ENCODE measurements at regions not wholly inside any gene's neighbourhood (a gene's known extent, or its start where the extent isn't known, plus 50 kb on each side); places are given as distances from the start of the nearest gene placed in this dataset.
A peak's percentile ranks its signal among the peaks of the same experiment; 100 is the strongest.
"Not testable (repeated sequence)": the region's sequence is repeated elsewhere in the genome, so short reads cannot be mapped to it uniquely, and the experiment has no call there.

DNA sequence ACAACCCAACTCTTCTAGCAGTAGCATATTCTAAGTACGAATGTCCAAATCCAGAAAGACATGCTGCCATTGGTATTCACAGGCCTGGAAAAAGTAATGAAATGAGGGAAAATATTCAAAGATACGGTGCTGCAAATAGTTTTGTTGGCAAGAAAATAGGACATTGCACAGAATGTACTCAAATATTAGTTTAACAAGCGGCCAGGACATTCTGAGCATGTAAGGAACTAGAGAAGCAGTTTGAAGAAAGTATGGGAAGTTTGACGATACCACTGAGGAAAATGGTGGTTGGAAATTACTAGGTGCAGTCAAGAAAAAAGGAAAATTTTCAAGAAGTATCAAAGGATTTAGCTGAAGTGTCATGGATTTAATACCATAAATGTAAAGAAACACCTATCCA is 468.0 kb upstream of the GRIN3A start:
- no peak for DNase-seq (ENCODE audit: low spot score)
- no peak for ATAC-seq

DNA sequence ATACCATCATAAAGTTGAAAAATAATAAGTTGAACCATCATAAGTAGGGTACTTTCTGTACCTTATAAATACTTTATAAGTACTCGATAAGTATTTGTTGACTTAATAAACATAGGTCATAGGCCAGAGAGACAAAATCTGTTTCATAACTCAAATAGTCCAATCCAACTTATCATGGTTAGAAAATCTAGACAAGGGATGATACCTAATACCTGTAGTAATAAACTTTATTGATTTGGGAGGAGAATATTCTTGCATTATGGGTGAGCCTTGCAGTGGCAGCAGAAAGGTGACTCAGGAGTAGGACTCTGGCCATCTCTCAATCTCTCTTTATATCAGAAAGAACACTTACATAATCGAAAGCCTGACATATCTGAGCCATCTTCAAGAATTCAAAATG is 466.8 kb upstream of the GRIN3A start:
- ATAC-seq (no peak), DNase-seq (ENCODE audit: low spot score) (no peak)

GRCh38 chr9:102202126-102202525 is 463.7 kb upstream of the GRIN3A start:
- ATAC-seq: no peak
- no peak for DNase-seq (ENCODE audit: low spot score)

- DNase-seq (ENCODE audit: low spot score) (no peak), ATAC-seq (no peak)
Measured at GRCh38 chr9:102185962-102186361, 447.5 kb upstream of the GRIN3A start.

DNA sequence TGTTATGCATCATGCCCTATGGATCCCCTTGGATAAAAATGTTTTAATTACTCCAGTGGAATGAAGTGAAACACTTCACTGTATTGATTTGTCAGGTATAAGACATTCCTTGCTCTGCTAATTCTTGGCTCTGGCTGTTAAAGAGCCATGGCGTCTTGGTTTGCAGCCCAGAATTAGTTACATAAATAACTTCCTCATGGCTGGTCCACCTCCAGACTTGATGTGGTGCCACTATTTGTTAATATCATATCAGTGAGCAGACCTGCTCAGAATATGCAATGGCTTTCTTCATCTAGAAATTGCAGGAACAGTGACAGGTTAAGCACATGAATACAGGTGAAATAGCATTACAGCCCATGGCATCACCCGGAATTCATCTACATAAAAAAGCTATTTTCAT is 446.9 kb upstream of the GRIN3A start:
- DNase-seq (ENCODE audit: low spot score) (no peak), ATAC-seq (no peak)

GRCh38 chr9:102178811-102179210 is 440.4 kb upstream of the GRIN3A start:
- DNase-seq (ENCODE audit: low spot score) (no peak), ATAC-seq (no peak)

DNA sequence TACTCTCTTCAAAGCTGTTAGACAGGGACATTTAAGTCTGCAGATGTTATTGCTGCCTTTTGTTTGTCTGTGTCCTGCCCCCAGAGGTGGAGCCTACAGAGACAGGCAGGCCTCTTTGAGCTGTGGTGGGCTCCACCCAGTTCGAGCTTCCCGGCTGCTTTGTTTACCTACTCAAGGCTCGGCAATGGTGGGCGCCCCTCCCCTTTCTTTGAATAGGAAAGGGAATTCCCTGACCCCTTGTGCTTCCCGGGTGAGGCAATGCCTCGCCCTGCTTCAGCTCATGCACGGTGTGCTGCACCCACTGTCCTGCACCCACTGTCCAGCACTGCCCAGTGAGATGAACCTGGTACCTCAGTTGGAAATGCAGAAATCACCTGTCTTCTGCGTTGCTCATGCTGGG is 435.8 kb upstream of the GRIN3A start:
- ATAC-seq; DNase-seq (ENCODE audit: low spot score): not testable (repeated sequence)

GRCh38 chr9:102164247-102164646 is 425.8 kb upstream of the GRIN3A start:
- DNase-seq (ENCODE audit: low spot score) (no peak), ATAC-seq (peak; percentile 68)

DNA sequence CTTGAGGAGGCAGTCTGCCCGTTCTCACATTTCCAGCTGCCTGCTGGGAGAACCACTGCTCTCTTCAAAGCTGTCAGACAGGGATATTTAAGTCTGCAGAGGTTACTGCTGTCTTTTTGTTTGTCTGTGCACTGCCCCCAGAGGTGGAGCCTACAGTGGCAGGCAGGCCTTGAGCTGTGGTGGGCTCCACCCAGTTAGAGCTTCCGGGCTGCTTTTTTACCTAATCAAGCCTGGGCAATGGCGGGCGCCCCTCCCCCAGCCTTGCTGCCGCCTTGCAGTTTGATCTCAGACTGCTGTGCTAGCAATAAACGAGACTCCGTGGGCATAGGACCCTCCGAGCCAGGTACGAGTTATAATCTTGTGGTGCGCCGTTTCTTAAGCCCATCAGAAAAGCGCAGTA is 414.6 kb upstream of the GRIN3A start:
- not testable (repeated sequence) for ATAC-seq; DNase-seq (ENCODE audit: low spot score)

DNA sequence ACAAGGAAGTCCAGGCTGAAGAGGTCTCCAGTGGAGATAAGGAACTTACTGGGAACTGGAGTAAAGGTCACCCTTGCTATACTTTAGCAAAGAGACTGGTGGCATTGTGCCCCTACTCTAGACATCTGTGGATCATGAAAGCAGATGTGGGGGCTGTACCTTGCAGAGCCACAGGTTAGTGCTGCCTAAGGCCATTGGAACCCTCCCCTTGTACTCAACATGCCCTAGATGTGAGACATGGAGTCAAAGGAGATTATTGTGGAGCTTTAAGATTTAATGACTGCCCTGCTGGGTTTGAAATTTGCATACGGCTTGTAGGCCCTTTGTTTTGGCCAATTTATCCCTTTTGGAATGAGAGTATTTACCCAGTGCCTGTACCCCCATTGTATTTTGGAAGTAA is 397.3 kb upstream of the GRIN3A start:
- DNase-seq (ENCODE audit: low spot score): no peak
- no peak for ATAC-seq

DNA sequence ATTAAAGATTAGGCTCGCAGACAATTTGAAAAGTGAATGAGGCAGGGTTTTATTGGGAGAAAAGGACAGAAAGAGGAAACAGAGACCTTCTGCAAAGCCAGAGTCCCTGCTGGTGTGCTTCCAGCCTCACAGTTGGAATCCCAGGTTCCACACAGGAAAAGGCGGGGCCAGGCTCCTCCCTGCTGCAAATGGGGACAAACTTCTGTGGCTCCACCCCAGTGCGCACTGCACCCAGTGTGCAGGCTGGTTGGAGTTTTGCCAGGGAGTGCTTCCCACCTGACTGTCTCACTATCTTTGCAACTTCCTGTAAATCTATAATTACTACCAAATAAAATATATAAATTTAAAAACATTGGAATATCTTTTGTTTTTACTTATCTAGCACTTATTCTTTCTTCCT is 386.0 kb upstream of the GRIN3A start:
- DNase-seq (ENCODE audit: low spot score) (peak; percentile 47), ATAC-seq (no peak)

DNA sequence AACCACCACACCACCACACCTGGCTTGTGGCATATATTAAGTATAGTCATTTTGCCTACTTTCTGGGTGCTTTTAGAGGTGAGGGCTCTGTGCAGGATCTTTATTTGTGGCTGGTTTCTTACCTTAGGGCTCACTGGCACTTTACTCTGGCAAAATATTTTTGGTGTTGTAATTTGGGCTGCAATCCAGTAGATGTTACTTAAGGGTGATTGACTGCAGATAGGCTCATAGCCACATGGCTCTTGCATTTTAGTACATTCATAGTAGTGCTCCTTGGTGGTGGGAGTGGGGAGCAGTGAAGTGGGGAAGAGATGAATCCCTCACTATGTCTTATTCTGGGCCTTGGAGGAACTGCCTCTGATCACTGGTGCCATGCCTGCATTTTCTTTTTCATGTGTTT is 376.1 kb upstream of the GRIN3A start:
- ATAC-seq: peak; percentile 89
- no peak for DNase-seq (ENCODE audit: low spot score)

DNA sequence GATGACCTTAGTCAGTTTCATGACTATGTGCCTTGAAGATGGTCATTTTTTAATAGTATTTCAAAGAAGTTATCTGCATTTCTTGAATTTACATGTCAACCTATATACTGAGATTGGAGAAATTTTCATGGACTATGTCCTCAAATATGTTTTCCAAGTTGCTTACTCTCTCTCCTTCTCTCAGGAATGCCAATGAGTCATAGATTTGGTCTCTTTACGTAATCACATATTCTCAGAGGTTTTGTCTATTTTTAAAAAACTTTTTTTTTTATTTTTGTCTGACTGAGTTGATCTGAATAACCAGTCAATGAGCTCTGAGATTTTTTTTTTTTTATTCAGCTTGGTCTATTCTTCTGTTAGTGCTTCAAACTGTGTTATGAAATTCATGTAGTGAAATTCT is 374.7 kb upstream of the GRIN3A start:
- DNase-seq (ENCODE audit: low spot score) (no peak), ATAC-seq (no peak)

- no peak for DNase-seq (ENCODE audit: low spot score)
- no peak for ATAC-seq
Measured at GRCh38 chr9:102106439-102106838, 368.0 kb upstream of the GRIN3A start.

GRCh38 chr9:102101723-102102122 is 363.3 kb upstream of the GRIN3A start:
- no peak for DNase-seq (ENCODE audit: low spot score)
- no peak for ATAC-seq

DNA sequence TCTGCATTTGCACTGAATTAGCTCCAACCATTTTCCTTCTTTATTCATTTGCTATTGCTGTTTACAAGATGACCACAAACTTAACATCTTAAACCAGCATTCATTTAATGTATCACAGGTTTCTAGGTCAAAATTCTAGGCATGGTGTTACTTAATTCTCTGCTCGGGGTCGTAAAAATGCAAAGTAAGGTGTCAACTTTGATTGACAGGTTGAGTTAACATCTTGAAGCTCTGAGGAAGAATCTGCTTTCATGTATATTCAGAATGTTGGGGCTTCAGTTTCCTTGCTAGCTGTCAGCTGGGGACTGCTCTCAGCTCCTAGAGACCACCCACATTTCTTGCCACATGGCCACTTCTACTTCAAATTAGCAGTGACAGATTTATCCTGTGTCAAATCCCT is 348.7 kb upstream of the GRIN3A start:
- ATAC-seq (no peak), DNase-seq (ENCODE audit: low spot score) (no peak)

- no peak for DNase-seq (ENCODE audit: low spot score)
- ATAC-seq: no peak
Measured at GRCh38 chr9:102085548-102085947, 347.1 kb upstream of the GRIN3A start.

DNA sequence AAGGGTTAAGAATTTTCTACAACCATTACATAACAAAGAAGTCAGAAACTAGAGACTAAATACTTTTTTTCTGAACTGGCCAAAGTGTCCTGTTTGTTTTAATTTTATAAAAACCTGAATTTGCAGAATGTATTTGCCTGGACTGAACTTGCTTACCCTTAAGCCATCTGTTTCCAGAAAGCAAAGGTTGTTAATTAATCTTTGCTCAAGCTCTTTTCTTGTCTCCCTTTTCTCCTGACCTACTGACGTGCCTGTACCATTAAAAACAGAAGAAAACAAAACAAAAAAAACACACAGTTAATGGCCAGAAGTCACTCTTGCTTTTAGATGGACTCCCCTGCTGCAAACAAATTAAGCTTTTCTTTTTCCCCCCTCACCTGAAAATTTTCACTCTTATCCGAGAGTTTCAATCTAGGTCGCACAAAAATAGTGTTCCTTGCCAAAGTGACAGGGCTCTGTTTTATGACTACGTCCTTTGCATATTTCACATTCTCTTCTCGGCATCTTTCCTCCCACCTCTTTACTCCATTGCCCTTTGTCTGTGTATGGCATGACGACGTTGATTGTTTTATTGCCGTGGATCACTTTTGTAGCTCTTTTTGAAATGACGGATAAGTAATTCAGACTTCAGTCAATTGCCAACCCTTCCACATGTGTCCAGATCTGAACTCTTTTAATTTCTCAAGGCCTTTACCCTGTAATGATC is 333.8 kb upstream of the GRIN3A start:
- peak; percentile 90 for ATAC-seq
- DNase-seq (ENCODE audit: low spot score): no peak

DNA sequence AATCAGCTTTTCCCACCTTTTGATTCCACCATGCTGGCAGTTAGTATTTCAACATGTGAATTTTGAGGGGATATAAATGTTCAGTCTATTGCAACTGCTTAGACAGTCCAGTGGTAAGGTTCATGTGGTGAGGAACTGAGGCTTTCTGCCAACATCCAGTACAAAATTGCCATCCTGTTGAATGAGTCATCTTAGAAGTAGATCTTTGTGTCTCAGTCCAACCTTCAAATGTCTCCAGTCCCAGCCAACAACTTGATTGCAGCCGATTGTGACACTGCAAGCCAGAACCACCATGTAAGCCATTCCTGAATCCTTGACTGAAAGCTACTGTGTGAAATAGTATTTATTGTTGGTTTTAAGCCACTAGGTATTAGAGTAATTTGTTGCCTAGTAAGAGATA is 331.5 kb upstream of the GRIN3A start:
- no peak for DNase-seq (ENCODE audit: low spot score)
- peak; percentile 24 for ATAC-seq

- ATAC-seq (no peak), DNase-seq (ENCODE audit: low spot score) (no peak)
Measured at GRCh38 chr9:102054811-102055210, 316.4 kb upstream of the GRIN3A start.

GRCh38 chr9:102049586-102050246 is 311.3 kb upstream of the GRIN3A start:
- DNase-seq (ENCODE audit: low spot score): no peak
- peak; percentile 97 for ATAC-seq

DNA sequence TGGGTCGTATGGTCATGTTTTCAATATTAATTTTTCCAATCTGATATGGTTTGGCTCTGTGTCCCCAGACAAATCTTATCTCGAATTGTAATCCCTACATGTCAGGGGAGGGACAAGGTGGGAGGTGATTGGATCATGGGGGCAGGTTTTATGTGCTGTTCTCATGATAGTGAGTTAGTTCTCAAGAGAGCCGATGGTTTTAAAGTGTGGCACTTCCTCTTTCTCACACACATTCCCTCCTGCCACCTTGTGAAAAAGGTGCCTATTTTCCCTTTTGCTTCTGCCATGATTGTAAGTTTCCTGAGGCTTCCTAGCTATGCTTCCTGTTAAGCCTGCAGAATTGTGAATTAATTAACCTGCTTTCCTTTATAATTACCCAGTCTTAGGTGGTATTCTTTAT is 309.1 kb upstream of the GRIN3A start:
- ATAC-seq: no peak
- DNase-seq (ENCODE audit: low spot score): no peak

DNA sequence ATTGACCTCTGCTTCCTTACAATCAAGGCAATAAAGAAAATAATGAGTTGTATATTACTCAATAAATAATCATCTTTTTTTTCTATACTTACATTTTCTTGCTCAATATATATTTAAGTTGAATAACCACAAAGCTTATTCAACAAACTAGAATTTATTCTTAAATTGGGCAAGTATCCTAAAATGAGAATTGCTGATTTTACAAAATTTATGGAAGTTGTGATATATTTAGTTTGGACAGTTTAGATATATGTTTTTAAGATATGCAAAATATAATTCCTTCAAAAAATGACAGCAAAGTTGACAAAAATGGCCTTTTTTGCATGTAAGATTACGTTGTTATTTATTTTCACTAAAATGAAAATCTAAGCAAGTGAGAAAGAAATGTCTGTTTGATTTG is 305.7 kb upstream of the GRIN3A start:
- ATAC-seq (no peak), DNase-seq (ENCODE audit: low spot score) (no peak)

Measured in left lobe of liver (tissue), 2 donors.